GM21423 (cell line): ENCODE measurements at regions not wholly inside any gene's neighbourhood (a gene's known extent, or its start where the extent isn't known, plus 50 kb on each side); places are given as distances from the start of the nearest gene placed in this dataset.

Source experiments
- ATAC-seq: cut with Tn5 transposase; IDR thresholded peaks from one replicate; pipeline ENCODE4 v1.9.1; 2021; ENCODE audit warnings: mild to moderate bottlenecking, moderate library complexity; ENCODE audit not compliant: unreplicated experiment

- ATAC-seq = no peak
These were observed 2314.1 kb downstream of the LRRC4C start for GRCh38 chr11:39145346-39145745.

GRCh38 chr11:39144351-39145130 lies 2314.9 kb downstream of the LRRC4C start:
- no peak for ATAC-seq

GRCh38 chr11:39139581-39139980 lies 2319.9 kb downstream of the LRRC4C start:
- ATAC-seq = no peak

GRCh38 chr11:39120890-39121289 lies 2338.6 kb downstream of the LRRC4C start:
- no peak for ATAC-seq

- no peak for ATAC-seq
These were observed 2345.8 kb downstream of the LRRC4C start for GRCh38 chr11:39113606-39114005.

- ATAC-seq = no peak
These were observed 2357.2 kb downstream of the LRRC4C start for GRCh38 chr11:39102236-39102635.

GRCh38 chr11:39078465-39078864 lies 2381.0 kb downstream of the LRRC4C start:
- ATAC-seq = no peak

GRCh38 chr11:39037611-39038010 lies 2421.8 kb downstream of the LRRC4C start:
- ATAC-seq = no peak

GRCh38 chr11:39036021-39036420 lies 2423.4 kb downstream of the LRRC4C start:
- ATAC-seq = no peak

GRCh38 chr11:39021539-39021938 lies 2423.5 kb upstream of the RAG2 start:
- no peak for ATAC-seq

GRCh38 chr11:39011797-39012196 lies 2413.8 kb upstream of the RAG2 start:
- ATAC-seq = no peak

- no peak for ATAC-seq
These were observed 2392.8 kb upstream of the RAG2 start for GRCh38 chr11:38990841-38991240.

GRCh38 chr11:38990139-38990538 lies 2392.1 kb upstream of the RAG2 start:
- ATAC-seq = no peak

- ATAC-seq = no peak
These were observed 2390.9 kb upstream of the RAG2 start for GRCh38 chr11:38988908-38989307.

- no peak for ATAC-seq
These were observed 2374.2 kb upstream of the RAG2 start for GRCh38 chr11:38972220-38972619.

GRCh38 chr11:38971141-38971540 lies 2373.1 kb upstream of the RAG2 start:
- no peak for ATAC-seq

GRCh38 chr11:38968951-38969350 lies 2370.9 kb upstream of the RAG2 start:
- ATAC-seq = no peak

GRCh38 chr11:38952698-38953097 lies 2354.7 kb upstream of the RAG2 start:
- ATAC-seq = no peak

- ATAC-seq = no peak
These were observed 2352.8 kb upstream of the RAG2 start for GRCh38 chr11:38950867-38951266.

GRCh38 chr11:38948392-38948791 lies 2350.4 kb upstream of the RAG2 start:
- ATAC-seq = no peak

- ATAC-seq = no peak
These were observed 2339.7 kb upstream of the RAG2 start for GRCh38 chr11:38937709-38938108.

GRCh38 chr11:38935941-38936340 lies 2337.9 kb upstream of the RAG2 start:
- ATAC-seq = no peak

GRCh38 chr11:38927993-38928392 lies 2330.0 kb upstream of the RAG2 start:
- no peak for ATAC-seq
